Trophoblast cell (in vitro differentiated cells and primary cell): ENCODE measurements at regions not wholly inside any gene's neighbourhood (a gene's known extent, or its start where the extent isn't known, plus 50 kb on each side); places are given as distances from the start of the nearest gene placed in this dataset.

Experiments
- DNase-seq, 2 donors: peaks; one replicate each; pipeline ENCODE4 v3.0.0-alpha.2; 2016
- H2AFZ ChIP-seq: 2 replicates; pipeline ENCODE4 v1.6.1; 2013; ENCODE audit warnings: low read length, moderate library complexity, mild to moderate bottlenecking; ENCODE audit not compliant: insufficient read depth, poor library complexity
- H2AK5ac ChIP-seq: 2 replicates; pipeline ENCODE4 v1.6.1; 2013; ENCODE audit warnings: mild to moderate bottlenecking, low read length
- H2BK120ac ChIP-seq: 2 replicates; pipeline ENCODE4 v1.6.1; 2013; ENCODE audit warnings: low read length, mild to moderate bottlenecking, moderate library complexity; ENCODE audit not compliant: insufficient read depth, poor library complexity
- H2BK12ac ChIP-seq: 2 replicates; pipeline ENCODE4 v1.6.1; 2013; ENCODE audit warnings: mild to moderate bottlenecking, low read length, moderate library complexity
- H2BK5ac ChIP-seq: 2 replicates; pipeline ENCODE4 v1.6.1; 2013; ENCODE audit warnings: low read length, low read depth, moderate library complexity, mild to moderate bottlenecking; ENCODE audit not compliant: poor library complexity
- H3K14ac ChIP-seq: 2 replicates; pipeline ENCODE4 v1.6.1; 2013; ENCODE audit warnings: mild to moderate bottlenecking, low read length
- H3K18ac ChIP-seq: 2 replicates; pipeline ENCODE4 v1.6.1; 2013; ENCODE audit warnings: mild to moderate bottlenecking, low read length
- H3K23ac ChIP-seq: 2 replicates; pipeline ENCODE4 v1.6.1; 2013; ENCODE audit warnings: low read length
- H3K27ac ChIP-seq: 2 replicates; pipeline ENCODE4 v1.5.1; 2013; ENCODE audit warnings: low read depth, mild to moderate bottlenecking, inconsistent platforms, low read length, moderate library complexity
- H3K27me3 ChIP-seq: 2 replicates; pipeline ENCODE4 v1.6.1; 2013; ENCODE audit warnings: inconsistent platforms, mild to moderate bottlenecking, low read length, moderate library complexity; ENCODE audit not compliant: insufficient read depth
- H3K36me3 ChIP-seq, 2 experiments: 1 replicate in 1 of 2; 2 replicates in 1 of 2; pipeline ENCODE4 v1.6.1; 2013; ENCODE audit warnings: low read length in 2 of 2, mild to moderate bottlenecking in 2 of 2, moderate library complexity in 1 of 2; ENCODE audit not compliant: insufficient read depth in 2 of 2, control insufficient read depth in 1 of 2
- H3K4ac ChIP-seq: 2 replicates; pipeline ENCODE4 v1.6.1; 2013; ENCODE audit warnings: low read depth, mild to moderate bottlenecking, low read length, moderate library complexity
- H3K4me1 ChIP-seq, 2 experiments: 1 replicate in 1 of 2; 2 replicates in 1 of 2; pipeline ENCODE4 v1.6.1; 2013; ENCODE audit warnings: low read length in 2 of 2, mild to moderate bottlenecking in 2 of 2, moderate library complexity in 1 of 2; ENCODE audit not compliant: insufficient read depth in 2 of 2, control insufficient read depth in 1 of 2
- H3K4me2 ChIP-seq: 2 replicates; pipeline ENCODE4 v1.6.1; 2013; ENCODE audit warnings: inconsistent platforms, mild to moderate bottlenecking, low read length, moderate library complexity
- H3K4me3 ChIP-seq: 2 replicates; pipeline ENCODE4 v1.5.1; 2013; ENCODE audit warnings: mild to moderate bottlenecking, low read depth, low read length, inconsistent platforms
- H3K79me1 ChIP-seq: one replicate; pipeline ENCODE4 v1.6.1; 2013; ENCODE audit warnings: low read length
- H3K79me2 ChIP-seq: 2 replicates; pipeline ENCODE4 v1.6.1; 2013; ENCODE audit warnings: low read length, mild to moderate bottlenecking; ENCODE audit not compliant: control insufficient read depth, insufficient read depth, poor library complexity
- H3K9ac ChIP-seq: 2 replicates; pipeline ENCODE4 v1.6.1; 2013; ENCODE audit warnings: mild to moderate bottlenecking, low read length
- H3K9me3 ChIP-seq: 2 replicates; pipeline ENCODE4 v1.6.1; 2013; ENCODE audit warnings: low read depth, mild to moderate bottlenecking, control low read depth, inconsistent platforms, low read length; ENCODE audit not compliant: insufficient read depth
- H4K12ac ChIP-seq: 2 replicates; pipeline ENCODE4 v1.6.1; 2013; ENCODE audit warnings: low read depth, mild to moderate bottlenecking, low read length, moderate library complexity
- H4K8ac ChIP-seq: 2 replicates; pipeline ENCODE4 v1.6.1; 2013; ENCODE audit warnings: low read depth, mild to moderate bottlenecking, low read length, moderate library complexity
- H4K91ac ChIP-seq: one replicate; pipeline ENCODE4 v1.6.1; 2013; ENCODE audit warnings: low read depth, mild to moderate bottlenecking, low read length, moderate library complexity
- WGBS: extraction: QIAGEN DNeasy Blood & Tissue Kit; methylation state at CpG from one replicate; pipeline ENCODE4 v1.1.7; 2013; ENCODE audit warnings: missing lambda C conversion rate; ENCODE audit not compliant: insufficient read length, insufficient coverage; ENCODE audit errors: extremely low coverage; 5-methylcytosine and 5-hydroxymethylcytosine counted together

GRCh38 chr10:107701943-107702342 lies 537.4 kb upstream of the SORCS1 start:
- no peak overlapping the region for H4K91ac ChIP-seq
- no peaks in the 10 kb centered on the region for H3K79me1 ChIP-seq
- no peak overlapping the region for H3K4me2 ChIP-seq
- no peak overlapping the region for H2BK5ac ChIP-seq
- no peak overlapping the region for H3K18ac ChIP-seq
- no peaks in the 10 kb centered on the region for H3K79me2 ChIP-seq
- no peak overlapping the region for H4K12ac ChIP-seq
- no peak overlapping the region for H3K14ac ChIP-seq
- H3K9ac ChIP-seq, result no peak overlapping the region
- DNase-seq, result no peak
- no peaks in the 10 kb centered on the region for H3K9me3 ChIP-seq
- no peak overlapping the region for H2BK12ac ChIP-seq
- no peak overlapping the region for H3K4me3 ChIP-seq
- H3K4ac ChIP-seq, result no peak overlapping the region
- no peak overlapping the region for H2AK5ac ChIP-seq
- no peaks in the 10 kb centered on the region for H3K27me3 ChIP-seq
- no peak overlapping the region for H3K27ac ChIP-seq
- no peaks in the 10 kb centered on the region for H3K36me3 ChIP-seq
- H3K4me1 ChIP-seq, result no peaks in the 10 kb centered on the region
- no peak overlapping the region for H3K23ac ChIP-seq
- no peak overlapping the region for H4K8ac ChIP-seq
- no peak overlapping the region for H2BK120ac ChIP-seq
- H2AFZ ChIP-seq, result no peak overlapping the region

GRCh38 chr10:107692072-107692471 lies 527.6 kb upstream of the SORCS1 start:
- Histone ChIP-seq H3K27me3 (no peaks in the 10 kb centered on the region), H3K23ac (no peak overlapping the region), H3K9ac (no peak overlapping the region), H4K12ac (no peak overlapping the region), H2BK12ac (no peak overlapping the region), H3K14ac (no peak overlapping the region), H3K18ac (no peak overlapping the region), H3K4me3 (no peak overlapping the region), H3K4me1 (no peaks in the 10 kb centered on the region), H2BK5ac (no peak overlapping the region), H3K9me3 (no peaks in the 10 kb centered on the region), H3K4ac (no peak overlapping the region), H3K79me2 (no peaks in the 10 kb centered on the region), H3K4me2 (no peak overlapping the region), H3K79me1 (no peaks in the 10 kb centered on the region), H2BK120ac (no peak overlapping the region), H2AK5ac (no peak overlapping the region), H3K27ac (no peak overlapping the region), H4K8ac (no peak overlapping the region), H3K36me3 (no peaks in the 10 kb centered on the region), H2AFZ (no peak overlapping the region), H4K91ac (no peak overlapping the region)
- WGBS, result no CpG with 5 or more reads among the region's 1 CpG
- no peak for DNase-seq

GRCh38 chr10:107689323-107689722 lies 524.8 kb upstream of the SORCS1 start:
- H3K18ac ChIP-seq, result no peak overlapping the region
- no peak overlapping the region for H4K8ac ChIP-seq
- H3K23ac ChIP-seq, result no peak overlapping the region
- no peaks in the 10 kb centered on the region for H3K4me1 ChIP-seq
- no peaks in the 10 kb centered on the region for H3K79me1 ChIP-seq
- H3K9ac ChIP-seq, result no peak overlapping the region
- H2AK5ac ChIP-seq, result no peak overlapping the region
- no peaks in the 10 kb centered on the region for H3K9me3 ChIP-seq
- no peak overlapping the region for H3K4ac ChIP-seq
- no peak for DNase-seq
- H2BK12ac ChIP-seq, result no peak overlapping the region
- no peak overlapping the region for H3K14ac ChIP-seq
- H4K12ac ChIP-seq, result no peak overlapping the region
- no peak overlapping the region for H4K91ac ChIP-seq
- H2BK5ac ChIP-seq, result no peak overlapping the region
- H3K27ac ChIP-seq, result no peak overlapping the region
- H2BK120ac ChIP-seq, result no peak overlapping the region
- no peaks in the 10 kb centered on the region for H3K27me3 ChIP-seq
- no peak overlapping the region for H3K4me2 ChIP-seq
- no peak overlapping the region for H2AFZ ChIP-seq
- WGBS, result no CpG with 5 or more reads among the region's 2 CpGs
- H3K79me2 ChIP-seq, result no peaks in the 10 kb centered on the region
- no peak overlapping the region for H3K4me3 ChIP-seq
- no peaks in the 10 kb centered on the region for H3K36me3 ChIP-seq

- no peak overlapping the region for H3K18ac ChIP-seq
- H3K4me3 ChIP-seq, result no peak overlapping the region
- WGBS, result no CpG with 5 or more reads among the region's 2 CpGs
- no peak overlapping the region for H3K23ac ChIP-seq
- no peak overlapping the region for H3K4me2 ChIP-seq
- H3K36me3 ChIP-seq, result no peaks in the 10 kb centered on the region
- H3K79me1 ChIP-seq, result no peaks in the 10 kb centered on the region
- no peak overlapping the region for H3K27ac ChIP-seq
- no peak overlapping the region for H2AK5ac ChIP-seq
- no peak overlapping the region for H2BK120ac ChIP-seq
- H4K12ac ChIP-seq, result no peak overlapping the region
- no peaks in the 10 kb centered on the region for H3K79me2 ChIP-seq
- no peak overlapping the region for H2AFZ ChIP-seq
- H3K14ac ChIP-seq, result no peak overlapping the region
- no peak for DNase-seq
- no peak overlapping the region for H3K9ac ChIP-seq
- H4K91ac ChIP-seq, result no peak overlapping the region
- no peak overlapping the region for H2BK5ac ChIP-seq
- H2BK12ac ChIP-seq, result no peak overlapping the region
- H3K4ac ChIP-seq, result no peak overlapping the region
- no peak overlapping the region for H4K8ac ChIP-seq
- H3K27me3 ChIP-seq, result no peaks in the 10 kb centered on the region
- no peaks in the 10 kb centered on the region for H3K4me1 ChIP-seq
- H3K9me3 ChIP-seq, result no peaks in the 10 kb centered on the region
Measured at GRCh38 chr10:107687701-107688100, 523.2 kb upstream of the SORCS1 start.
